ENCODE measurements at regions not wholly inside any gene's neighbourhood (a gene's known extent, or its start where the extent isn't known, plus 50 kb on each side); places are given as distances from the start of the nearest gene placed in this dataset.

GRCh38 chr17:31746884-31747495 lies 112.1 kb downstream of the COPRS start:
- no peak for ATAC-seq
- ChIA-PET POLR2A (no interaction called here), CTCF (interaction anchor here (0.7 kb wide), 1 partner anchor 369 kb away, joined by 3 read pairs; no protein-coding TSS in a partner anchor)
- Mint-ChIP-seq H3K36me3 (ENCODE audit: low read depth) (no peaks in the 10 kb centered on the region), H3K9me3 (ENCODE audit: low read depth) (no peaks in the 10 kb centered on the region), H3K27ac (no peak overlapping the region), H3K27me3 (peaks cover 5% of the 10 kb centered on the region), H3K4me3 (no peak overlapping the region), H3K4me1 (no peaks in the 10 kb centered on the region)
- no peak for DNase-seq
- intact Hi-C loops (cut with DNase I, micrococcal nuclease): no loop called here

GRCh38 chr17:31745964-31746600 lies 113.0 kb downstream of the COPRS start:
- no peak for DNase-seq
- no peaks in the 10 kb centered on the region for H3K4me1 Mint-ChIP-seq
- no peak for ATAC-seq
- POLR2A ChIA-PET: no interaction called here
- intact Hi-C loops (cut with DNase I, micrococcal nuclease): no loop called here
- peaks cover 7% of the 10 kb centered on the region for H3K27me3 Mint-ChIP-seq
- no peak overlapping the region for H3K27ac Mint-ChIP-seq
- no peak overlapping the region for H3K4me3 Mint-ChIP-seq
- CTCF ChIA-PET: no interaction called here
- H3K36me3 Mint-ChIP-seq (ENCODE audit: low read depth): no peaks in the 10 kb centered on the region
- H3K9me3 Mint-ChIP-seq (ENCODE audit: low read depth): no peaks in the 10 kb centered on the region

DNA sequence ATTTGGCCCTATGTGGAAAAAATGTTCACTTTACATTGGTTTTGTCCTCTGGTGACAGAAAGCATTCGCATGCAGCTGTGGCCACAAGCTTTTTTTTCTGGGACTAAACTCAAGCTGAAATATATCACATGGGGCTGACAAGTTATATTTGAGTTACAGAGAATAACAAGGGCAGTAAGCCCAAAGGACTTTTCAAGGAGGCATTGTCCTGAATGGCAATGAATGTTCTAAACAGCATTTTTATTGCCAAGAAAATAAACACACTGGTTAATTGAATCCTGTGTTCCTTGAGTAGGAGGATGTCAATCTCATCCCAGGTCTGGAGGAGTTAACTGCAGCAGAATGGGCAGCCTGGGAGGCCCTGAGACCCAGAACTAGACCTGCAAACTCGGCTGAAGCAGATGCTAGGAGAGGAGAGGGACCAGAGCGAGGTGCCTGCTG lies 114.5 kb downstream of the COPRS start:
- Mint-ChIP-seq H3K4me1 (no peaks in the 10 kb centered on the region), H3K27me3 (peaks cover 7% of the 10 kb centered on the region), H3K4me3 (no peak overlapping the region), H3K27ac (no peak overlapping the region), H3K9me3 (ENCODE audit: low read depth) (no peaks in the 10 kb centered on the region), H3K36me3 (ENCODE audit: low read depth) (no peaks in the 10 kb centered on the region)
- ATAC-seq: no peak
- intact Hi-C loops (cut with DNase I, micrococcal nuclease): no loop called here
- DNase-seq: no peak
- POLR2A ChIA-PET: no interaction called here
- CTCF ChIA-PET: no interaction called here

DNA sequence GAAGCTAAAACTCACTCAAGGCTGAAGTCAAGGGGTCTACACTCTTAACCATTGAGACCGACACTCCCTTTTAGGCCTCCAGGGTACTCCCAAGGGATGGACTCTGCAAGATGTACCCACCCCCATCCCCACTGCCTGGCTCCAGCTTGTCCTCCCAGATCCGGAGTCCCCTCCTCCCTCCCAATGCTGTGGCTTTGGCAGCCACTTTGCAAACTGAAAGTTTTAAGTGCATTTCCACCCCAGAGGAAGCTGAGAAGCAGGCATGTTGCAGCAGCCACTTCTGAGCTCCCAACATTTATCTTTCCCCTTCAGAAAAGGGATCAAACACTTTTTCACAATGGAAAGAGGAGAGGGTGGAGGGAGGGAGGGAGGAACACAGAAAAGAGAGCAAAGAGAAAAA lies 115.2 kb downstream of the COPRS start:
- DNase-seq (no peak), ATAC-seq (no peak)
- Mint-ChIP-seq H3K27ac (no peak overlapping the region), H3K9me3 (ENCODE audit: low read depth) (no peaks in the 10 kb centered on the region), H3K4me3 (no peak overlapping the region), H3K4me1 (no peaks in the 10 kb centered on the region), H3K27me3 (peaks cover 7% of the 10 kb centered on the region), H3K36me3 (ENCODE audit: low read depth) (no peaks in the 10 kb centered on the region)
- intact Hi-C loops (cut with DNase I, micrococcal nuclease): no loop called here
- POLR2A ChIA-PET: no interaction called here
- CTCF ChIA-PET: interaction anchor here (0.6 kb wide), 1 partner anchor 14 kb away, joined by 3 read pairs; no protein-coding TSS in a partner anchor

DNA sequence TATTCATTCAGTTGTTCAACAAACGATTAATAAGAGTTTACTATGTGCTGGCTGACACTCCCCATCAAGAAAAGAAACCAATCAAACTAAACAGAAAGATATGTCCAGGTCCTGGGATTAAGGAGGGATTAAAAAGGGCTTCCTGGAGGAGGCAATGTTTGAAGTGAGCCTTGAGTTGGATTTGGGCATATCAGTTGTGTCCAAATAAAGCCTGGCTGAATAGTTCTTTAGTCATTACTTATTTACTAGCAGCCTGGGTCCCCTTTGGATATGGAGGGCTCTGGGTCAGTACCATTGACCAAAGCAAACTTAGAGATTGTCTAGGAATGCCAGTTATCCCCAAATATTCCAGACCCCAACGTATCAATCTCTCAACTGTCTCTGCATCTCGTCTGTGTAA lies 117.7 kb downstream of the COPRS start:
- CTCF ChIA-PET: no interaction called here

DNA sequence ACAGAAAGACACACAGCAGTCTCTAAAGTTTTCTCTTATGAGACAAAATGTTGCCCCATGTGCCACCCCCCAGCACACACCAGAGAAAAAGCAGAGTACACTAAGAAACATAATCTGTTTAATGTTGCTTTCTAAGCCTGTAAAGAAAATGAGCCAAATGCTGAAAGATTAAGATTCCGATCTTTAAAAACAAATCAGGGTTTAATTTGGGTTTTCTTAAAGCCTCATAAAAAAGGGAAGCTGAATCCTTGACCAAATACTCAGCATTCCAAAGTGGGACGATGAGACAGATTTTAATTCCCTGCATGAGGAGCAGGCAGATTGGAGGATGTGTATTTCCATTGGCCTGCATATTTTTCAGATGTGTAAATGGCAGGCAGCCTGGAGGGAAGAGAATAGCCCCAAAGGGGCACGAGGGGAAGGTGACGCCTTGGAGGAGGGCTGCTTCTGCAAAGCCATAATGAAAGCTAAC lies 118.4 kb downstream of the COPRS start:
- no peaks in the 10 kb centered on the region for H3K36me3 Mint-ChIP-seq (ENCODE audit: low read depth)
- H3K9me3 Mint-ChIP-seq (ENCODE audit: low read depth): no peaks in the 10 kb centered on the region
- no peak overlapping the region for H3K27ac Mint-ChIP-seq
- ATAC-seq (no peak), DNase-seq (no peak)
- H3K4me3 Mint-ChIP-seq: no peak overlapping the region
- POLR2A ChIA-PET: no interaction called here
- peaks cover 11% of the 10 kb centered on the region for H3K27me3 Mint-ChIP-seq
- CTCF ChIA-PET: interaction anchor here (0.6 kb wide), 1 partner anchor 56 kb away, joined by 3 read pairs; no protein-coding TSS in a partner anchor
- intact Hi-C loops (cut with DNase I, micrococcal nuclease): no loop called here
- H3K4me1 Mint-ChIP-seq: no peaks in the 10 kb centered on the region

More for the DNA sequence above, 117.7 kb downstream of the COPRS start:
- Mint-ChIP-seq H3K9me3 (ENCODE audit: low read depth) (no peaks in the 10 kb centered on the region), H3K27ac (no peak overlapping the region), H3K4me3 (no peak overlapping the region), H3K36me3 (ENCODE audit: low read depth) (no peaks in the 10 kb centered on the region), H3K27me3 (peaks cover 11% of the 10 kb centered on the region), H3K4me1 (no peaks in the 10 kb centered on the region)
- ATAC-seq (no peak), DNase-seq (no peak)
- intact Hi-C loops (cut with DNase I, micrococcal nuclease): no loop called here
- POLR2A ChIA-PET: no interaction called here

- DNase-seq (no peak), ATAC-seq (no peak)
- Mint-ChIP-seq H3K4me3 (no peak overlapping the region), H3K36me3 (ENCODE audit: low read depth) (no peaks in the 10 kb centered on the region), H3K4me1 (no peaks in the 10 kb centered on the region), H3K9me3 (ENCODE audit: low read depth) (no peaks in the 10 kb centered on the region), H3K27ac (no peak overlapping the region), H3K27me3 (peaks cover 10% of the 10 kb centered on the region)
- ChIA-PET CTCF (interaction anchor here (0.7 kb wide), 1 partner anchor 119 kb away, joined by 3 read pairs; no protein-coding TSS in a partner anchor), POLR2A (interaction anchor here (0.6 kb wide), 1 partner anchor 70 kb away, joined by 6 read pairs; no protein-coding TSS in a partner anchor)
- intact Hi-C loops (cut with DNase I, micrococcal nuclease): no loop called here
Observed at GRCh38 chr17:31738996-31739699, 119.9 kb downstream of the COPRS start.

- Mint-ChIP-seq H3K27me3 (peaks cover 11% of the 10 kb centered on the region), H3K4me1 (no peaks in the 10 kb centered on the region), H3K4me3 (no peak overlapping the region), H3K27ac (no peak overlapping the region), H3K9me3 (ENCODE audit: low read depth) (no peaks in the 10 kb centered on the region), H3K36me3 (ENCODE audit: low read depth) (no peaks in the 10 kb centered on the region)
- DNase-seq: no peak
- intact Hi-C loops (cut with DNase I, micrococcal nuclease): no loop called here
- ATAC-seq: no peak
- POLR2A ChIA-PET: no interaction called here
- CTCF ChIA-PET: interaction anchor here (0.5 to 0.7 kb wide), 3 partner anchors 64 to 165 kb away, joined by 3 read pairs; no protein-coding TSS in a partner anchor
Observed at GRCh38 chr17:31738488-31738887, 120.6 kb downstream of the COPRS start.

- DNase-seq (no peak), ATAC-seq (no peak)
- POLR2A ChIA-PET: no interaction called here
- intact Hi-C loops (cut with DNase I, micrococcal nuclease): no loop called here
- CTCF ChIA-PET: interaction anchor here (0.5 kb wide), 2 partner anchors 64 to 164 kb away, joined by 3 read pairs; no protein-coding TSS in a partner anchor
- Mint-ChIP-seq H3K27ac (no peak overlapping the region), H3K27me3 (peaks cover 8% of the 10 kb centered on the region), H3K36me3 (ENCODE audit: low read depth) (no peaks in the 10 kb centered on the region), H3K9me3 (ENCODE audit: low read depth) (no peaks in the 10 kb centered on the region), H3K4me3 (no peak overlapping the region), H3K4me1 (no peaks in the 10 kb centered on the region)
Observed at GRCh38 chr17:31738067-31738466, 121.0 kb downstream of the COPRS start.

DNA sequence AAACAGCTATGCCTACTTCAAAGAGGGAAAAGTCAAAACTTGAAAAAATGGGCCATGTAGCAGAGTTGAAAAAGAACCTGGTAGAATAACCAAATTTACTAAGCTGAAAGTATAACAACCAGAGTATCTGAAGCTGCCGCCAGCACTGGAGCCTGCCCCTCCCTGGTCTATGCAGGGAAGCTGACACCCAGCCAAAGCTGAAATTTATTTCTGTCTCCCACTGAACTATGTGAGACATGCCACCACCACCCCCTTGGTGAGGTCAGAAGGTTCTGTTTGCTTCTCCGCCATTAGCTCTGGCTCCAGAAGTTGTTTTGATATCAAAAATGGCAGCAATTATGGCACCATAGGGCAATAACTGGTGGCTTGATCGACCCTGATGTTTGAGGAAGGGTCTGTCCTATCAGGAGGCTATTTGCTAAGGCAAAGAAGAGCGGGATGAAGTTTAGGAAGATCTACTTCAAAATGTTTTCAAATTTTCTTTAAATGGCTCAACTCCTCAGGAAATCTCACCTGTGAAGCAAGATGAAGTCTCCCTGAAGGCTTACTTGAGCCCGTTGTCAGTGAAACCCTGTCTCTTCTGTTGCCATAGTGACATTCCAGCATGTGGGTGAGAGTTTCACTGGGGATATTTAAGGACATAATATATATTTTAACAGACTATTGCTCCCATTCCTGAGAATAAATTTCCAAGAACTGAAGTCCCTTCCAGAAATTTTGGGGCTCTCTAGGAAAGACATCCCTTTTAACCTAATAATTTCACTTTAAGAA lies 122.0 kb downstream of the COPRS start:
- CTCF ChIA-PET: no interaction called here
- H3K27ac Mint-ChIP-seq: no peak overlapping the region
- no peak for DNase-seq
- H3K27me3 Mint-ChIP-seq: peaks cover 8% of the 10 kb centered on the region
- H3K9me3 Mint-ChIP-seq (ENCODE audit: low read depth): no peaks in the 10 kb centered on the region
- H3K4me1 Mint-ChIP-seq: no peaks in the 10 kb centered on the region
- ATAC-seq: no peak
- H3K36me3 Mint-ChIP-seq (ENCODE audit: low read depth): no peaks in the 10 kb centered on the region
- H3K4me3 Mint-ChIP-seq: no peak overlapping the region
- POLR2A ChIA-PET: interaction anchor here (0.6 kb wide), 1 partner anchor 63 kb away, joined by 3 read pairs; no protein-coding TSS in a partner anchor
- intact Hi-C loops (cut with DNase I, micrococcal nuclease): no loop called here

- Mint-ChIP-seq H3K27me3 (peaks cover 6% of the 10 kb centered on the region), H3K4me1 (no peaks in the 10 kb centered on the region), H3K36me3 (ENCODE audit: low read depth) (no peaks in the 10 kb centered on the region), H3K4me3 (no peak overlapping the region), H3K9me3 (ENCODE audit: low read depth) (no peaks in the 10 kb centered on the region), H3K27ac (no peak overlapping the region)
- ChIA-PET CTCF (interaction anchor here (0.9 kb wide), 1 partner anchor 9 kb away, joined by 3 read pairs; no protein-coding TSS in a partner anchor), POLR2A (interaction anchor here (0.6 kb wide), 1 partner anchor 120 kb away, joined by 3 read pairs; no protein-coding TSS in a partner anchor)
- no peak for DNase-seq
- intact Hi-C loops (cut with DNase I, micrococcal nuclease): no loop called here
- ATAC-seq: no peak
Observed at GRCh38 chr17:31733326-31733725, 125.7 kb downstream of the COPRS start.

All from activated CD4-positive, alpha-beta T cell treated with anti-CD3 and anti-CD28 coated beads for 36 hours (primary cell).